ENCODE measurements at regions not wholly inside any gene's neighbourhood (a gene's known extent, or its start where the extent isn't known, plus 50 kb on each side); places are given as distances from the start of the nearest gene placed in this dataset.

DNA sequence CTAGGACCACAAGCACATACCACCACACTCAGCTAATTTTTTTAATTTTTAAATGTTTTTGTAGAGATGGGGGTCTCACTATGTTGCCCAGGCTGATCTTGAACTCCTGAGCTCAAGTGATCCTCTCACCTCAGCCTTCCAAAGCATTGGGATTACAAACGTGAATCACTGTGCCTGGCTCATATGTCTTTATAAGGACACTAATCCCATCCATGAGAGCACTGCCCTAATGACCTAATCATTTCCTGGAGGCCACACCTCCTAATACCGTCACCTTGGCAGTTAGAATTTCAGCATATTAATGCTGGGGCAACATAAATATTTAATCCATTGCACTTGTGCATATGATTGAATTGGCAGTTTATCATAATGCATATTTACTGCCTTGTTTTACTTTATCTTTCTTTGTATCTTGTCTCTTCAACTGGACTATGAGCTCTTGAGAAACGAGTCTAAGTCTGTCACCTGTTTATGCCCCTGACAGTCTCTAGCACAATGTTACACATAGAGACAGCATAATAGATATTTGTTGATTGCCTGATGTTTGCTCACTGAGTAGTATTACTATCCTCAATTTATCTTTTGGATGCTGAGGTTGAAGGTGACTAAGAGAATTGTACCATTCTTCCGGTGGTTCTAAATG is 172.0 kb downstream of the AASDH start:
- Mint-ChIP-seq H3K9me3 (peaks cover 8% of the 10 kb centered on the region), H3K27me3 (ENCODE audit: insufficient read depth) (peaks cover 2% of the 10 kb centered on the region), H3K4me1 (ENCODE audit: low read depth) (no peaks in the 10 kb centered on the region), H3K27ac (no peak overlapping the region), H3K36me3 (ENCODE audit: low read depth) (peaks cover 2% of the 10 kb centered on the region), H3K4me3 (no peak overlapping the region)
- intact Hi-C loops (cut with micrococcal nuclease), result no loop called here
- no peak for DNase-seq (ENCODE audit: low spot score)

DNA sequence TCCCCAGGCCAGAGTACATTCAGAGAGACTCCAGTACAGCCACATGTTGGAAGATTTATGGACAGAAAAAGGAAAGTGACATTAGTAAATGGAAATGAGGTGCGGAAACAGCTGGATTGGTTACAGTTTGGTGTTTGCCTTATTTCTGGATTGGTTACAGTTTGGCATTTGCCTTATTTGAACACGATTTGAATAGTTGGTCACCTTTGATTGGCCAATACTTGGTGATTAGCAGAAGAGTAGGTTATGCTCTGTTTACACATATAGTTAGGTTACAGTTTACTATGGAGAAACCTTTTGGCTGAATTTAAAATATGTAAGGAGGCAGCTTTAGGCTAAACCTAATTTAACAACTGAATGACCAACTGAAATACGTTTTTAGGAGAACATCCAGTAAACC is 173.7 kb downstream of the AASDH start:
- intact Hi-C loops (cut with micrococcal nuclease), result no loop called here
- DNase-seq (ENCODE audit: low spot score), result no peak
- H3K27me3 Mint-ChIP-seq (ENCODE audit: insufficient read depth), result peaks cover 3% of the 10 kb centered on the region
- H3K36me3 Mint-ChIP-seq (ENCODE audit: low read depth), result peaks cover 2% of the 10 kb centered on the region
- H3K9me3 Mint-ChIP-seq, result peaks cover 8% of the 10 kb centered on the region
- H3K27ac Mint-ChIP-seq, result no peak overlapping the region
- H3K4me1 Mint-ChIP-seq (ENCODE audit: low read depth), result no peaks in the 10 kb centered on the region
- H3K4me3 Mint-ChIP-seq, result no peak overlapping the region

- intact Hi-C loops (cut with micrococcal nuclease), result no loop called here
- Mint-ChIP-seq H3K36me3 (ENCODE audit: low read depth) (peaks cover 2% of the 10 kb centered on the region), H3K27me3 (ENCODE audit: insufficient read depth) (peaks cover 2% of the 10 kb centered on the region), H3K9me3 (peaks cover 8% of the 10 kb centered on the region), H3K4me3 (no peak overlapping the region), H3K4me1 (ENCODE audit: low read depth) (no peaks in the 10 kb centered on the region), H3K27ac (no peak overlapping the region)
- DNase-seq (ENCODE audit: low spot score), result no peak
These were observed 174.5 kb downstream of the AASDH start for GRCh38 chr4:56212774-56213173.

GRCh38 chr4:56211202-56211601 is 176.1 kb downstream of the AASDH start:
- no peak overlapping the region for H3K27ac Mint-ChIP-seq
- intact Hi-C loops (cut with micrococcal nuclease), result no loop called here
- peaks cover 2% of the 10 kb centered on the region for H3K36me3 Mint-ChIP-seq (ENCODE audit: low read depth)
- no peak for DNase-seq (ENCODE audit: low spot score)
- H3K27me3 Mint-ChIP-seq (ENCODE audit: insufficient read depth), result peaks cover 2% of the 10 kb centered on the region
- peaks cover 8% of the 10 kb centered on the region for H3K9me3 Mint-ChIP-seq
- no peaks in the 10 kb centered on the region for H3K4me1 Mint-ChIP-seq (ENCODE audit: low read depth)
- H3K4me3 Mint-ChIP-seq, result no peak overlapping the region

- Mint-ChIP-seq H3K4me1 (ENCODE audit: low read depth) (no peaks in the 10 kb centered on the region), H3K36me3 (ENCODE audit: low read depth) (peaks cover 2% of the 10 kb centered on the region), H3K9me3 (peaks cover 8% of the 10 kb centered on the region), H3K27ac (no peak overlapping the region), H3K4me3 (no peak overlapping the region), H3K27me3 (ENCODE audit: insufficient read depth) (peaks cover 4% of the 10 kb centered on the region)
- DNase-seq (ENCODE audit: low spot score), result no peak
- intact Hi-C loops (cut with micrococcal nuclease), result no loop called here
These were observed 176.9 kb downstream of the AASDH start for GRCh38 chr4:56210397-56210796.

DNA sequence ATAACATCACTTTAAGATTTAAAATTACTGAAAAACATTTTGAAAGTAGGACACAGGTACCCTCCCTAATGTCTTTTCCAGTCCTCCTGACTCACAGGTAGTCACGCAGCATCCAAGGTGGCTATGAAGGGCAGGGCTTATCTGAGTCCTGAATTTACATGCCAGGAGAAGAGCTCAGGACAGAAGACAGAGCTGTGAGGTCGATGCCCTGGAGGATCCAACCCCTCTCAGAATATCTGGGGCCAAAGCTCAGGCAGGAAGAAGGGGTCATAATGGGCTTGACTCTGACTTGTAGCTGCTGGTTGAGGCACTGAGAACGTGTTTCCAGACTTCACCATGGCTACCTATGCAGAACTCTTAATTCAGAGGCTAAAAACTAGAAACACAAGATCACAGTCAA is 177.5 kb downstream of the AASDH start:
- no peak overlapping the region for H3K27ac Mint-ChIP-seq
- H3K4me3 Mint-ChIP-seq, result no peak overlapping the region
- intact Hi-C loops (cut with micrococcal nuclease), result no loop called here
- H3K27me3 Mint-ChIP-seq (ENCODE audit: insufficient read depth), result peaks cover 4% of the 10 kb centered on the region
- peaks cover 2% of the 10 kb centered on the region for H3K36me3 Mint-ChIP-seq (ENCODE audit: low read depth)
- peaks cover 8% of the 10 kb centered on the region for H3K9me3 Mint-ChIP-seq
- no peaks in the 10 kb centered on the region for H3K4me1 Mint-ChIP-seq (ENCODE audit: low read depth)
- DNase-seq (ENCODE audit: low spot score), result no peak

- DNase-seq (ENCODE audit: low spot score), result no peak
- Mint-ChIP-seq H3K36me3 (ENCODE audit: low read depth) (peaks cover 2% of the 10 kb centered on the region), H3K27me3 (ENCODE audit: insufficient read depth) (peaks cover 4% of the 10 kb centered on the region), H3K4me1 (ENCODE audit: low read depth) (no peaks in the 10 kb centered on the region), H3K27ac (no peak overlapping the region), H3K9me3 (peaks cover 8% of the 10 kb centered on the region), H3K4me3 (no peak overlapping the region)
- intact Hi-C loops (cut with micrococcal nuclease), result no loop called here
These were observed 179.2 kb downstream of the AASDH start for GRCh38 chr4:56208103-56208502.

DNA sequence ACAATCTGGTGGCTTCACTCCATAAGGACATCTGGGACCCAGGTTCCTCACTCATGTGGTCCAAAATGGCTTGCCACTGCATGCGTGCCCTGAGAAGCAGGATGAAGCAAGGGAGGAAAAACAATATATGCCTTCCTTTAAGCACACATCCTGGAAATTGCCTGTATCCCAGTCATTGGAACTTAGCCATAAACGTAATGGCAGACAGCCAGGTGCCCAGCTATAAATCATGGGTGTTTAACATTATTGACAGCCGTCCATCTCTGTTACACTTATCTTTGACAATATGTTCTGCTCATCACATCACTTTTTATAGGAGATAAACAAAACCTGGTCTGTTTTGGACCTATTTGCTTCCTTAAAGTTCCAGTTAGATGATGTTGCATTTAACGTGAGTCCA is 181.0 kb downstream of the AASDH start:
- intact Hi-C loops (cut with micrococcal nuclease), result no loop called here
- peaks cover under 1% of the 10 kb centered on the region for H3K36me3 Mint-ChIP-seq (ENCODE audit: low read depth)
- H3K4me1 Mint-ChIP-seq (ENCODE audit: low read depth), result no peaks in the 10 kb centered on the region
- no peak overlapping the region for H3K4me3 Mint-ChIP-seq
- peaks cover 2% of the 10 kb centered on the region for H3K9me3 Mint-ChIP-seq
- H3K27me3 Mint-ChIP-seq (ENCODE audit: insufficient read depth), result peaks cover 6% of the 10 kb centered on the region
- DNase-seq (ENCODE audit: low spot score), result no peak
- H3K27ac Mint-ChIP-seq, result no peak overlapping the region

DNA sequence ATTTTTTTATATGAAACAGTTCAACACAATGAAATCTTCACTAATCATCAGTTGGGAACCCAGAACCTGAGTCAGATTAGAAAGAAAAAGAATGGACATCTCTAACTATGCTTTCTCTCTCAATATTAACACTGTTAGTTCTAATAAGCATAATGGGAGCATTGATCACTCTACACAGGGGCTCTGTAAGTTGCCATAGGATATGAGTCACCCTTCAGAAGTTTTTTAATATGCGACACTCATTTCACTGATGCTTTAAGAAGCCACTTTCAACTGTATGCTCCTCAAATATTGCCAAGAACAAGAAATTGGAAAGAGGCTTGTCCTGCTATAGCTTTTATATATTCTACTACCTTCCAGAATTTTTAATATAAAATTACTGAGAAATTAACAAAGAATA is 187.0 kb downstream of the AASDH start:
- intact Hi-C loops (cut with micrococcal nuclease), result no loop called here
- Mint-ChIP-seq H3K27me3 (ENCODE audit: insufficient read depth) (peaks cover 5% of the 10 kb centered on the region), H3K9me3 (no peaks in the 10 kb centered on the region)

DNA sequence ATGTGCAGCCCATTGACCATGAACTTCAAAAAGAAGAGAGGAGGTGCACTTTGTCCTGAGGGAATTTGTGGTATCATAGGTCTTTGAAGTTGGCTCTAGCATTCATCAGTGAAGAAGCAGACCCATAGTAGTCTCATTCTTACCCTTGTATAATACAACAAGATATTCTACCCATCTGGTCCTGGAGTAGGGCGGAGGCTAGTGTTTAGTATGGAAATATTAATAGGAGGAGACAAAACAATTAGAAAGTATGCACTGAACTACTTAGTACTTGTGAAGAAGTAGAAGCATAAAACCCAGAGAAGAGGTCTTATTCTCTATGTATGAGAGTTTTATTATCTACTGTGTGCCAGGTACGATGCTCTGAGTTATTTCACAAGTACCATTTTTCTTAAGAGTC is 189.0 kb downstream of the AASDH start:
- Mint-ChIP-seq H3K27me3 (ENCODE audit: insufficient read depth) (peaks cover 8% of the 10 kb centered on the region), H3K4me1 (ENCODE audit: low read depth) (no peaks in the 10 kb centered on the region), H3K4me3 (no peak overlapping the region), H3K36me3 (ENCODE audit: low read depth) (no peaks in the 10 kb centered on the region), H3K27ac (no peak overlapping the region), H3K9me3 (no peaks in the 10 kb centered on the region)
- intact Hi-C loops (cut with micrococcal nuclease), result no loop called here
- no peak for DNase-seq (ENCODE audit: low spot score)

More for the DNA sequence above, 187.0 kb downstream of the AASDH start:
- Mint-ChIP-seq H3K36me3 (ENCODE audit: low read depth) (no peaks in the 10 kb centered on the region), H3K4me1 (ENCODE audit: low read depth) (no peaks in the 10 kb centered on the region), H3K4me3 (no peak overlapping the region), H3K27ac (no peak overlapping the region)
- DNase-seq (ENCODE audit: low spot score), result no peak

- intact Hi-C loops (cut with micrococcal nuclease), result no loop called here
- Mint-ChIP-seq H3K27ac (no peak overlapping the region), H3K27me3 (ENCODE audit: insufficient read depth) (peaks cover 6% of the 10 kb centered on the region), H3K36me3 (ENCODE audit: low read depth) (no peaks in the 10 kb centered on the region), H3K9me3 (no peaks in the 10 kb centered on the region), H3K4me3 (no peak overlapping the region), H3K4me1 (ENCODE audit: low read depth) (no peaks in the 10 kb centered on the region)
- no peak for DNase-seq (ENCODE audit: low spot score)
These were observed 189.9 kb downstream of the AASDH start for GRCh38 chr4:56197387-56197786.

- Mint-ChIP-seq H3K4me1 (ENCODE audit: low read depth) (no peaks in the 10 kb centered on the region), H3K27me3 (ENCODE audit: insufficient read depth) (peaks cover 6% of the 10 kb centered on the region), H3K4me3 (no peak overlapping the region), H3K9me3 (peaks cover 7% of the 10 kb centered on the region), H3K36me3 (ENCODE audit: low read depth) (no peaks in the 10 kb centered on the region), H3K27ac (no peak overlapping the region)
- intact Hi-C loops (cut with micrococcal nuclease), result no loop called here
- DNase-seq (ENCODE audit: low spot score), result no peak
These were observed 192.3 kb downstream of the AASDH start for GRCh38 chr4:56195025-56195424.

- peaks cover 7% of the 10 kb centered on the region for H3K9me3 Mint-ChIP-seq
- intact Hi-C loops (cut with micrococcal nuclease), result no loop called here
- no peak overlapping the region for H3K4me3 Mint-ChIP-seq
- no peaks in the 10 kb centered on the region for H3K36me3 Mint-ChIP-seq (ENCODE audit: low read depth)
- DNase-seq (ENCODE audit: low spot score), result no peak
- peaks cover under 1% of the 10 kb centered on the region for H3K4me1 Mint-ChIP-seq (ENCODE audit: low read depth)
- no peak overlapping the region for H3K27ac Mint-ChIP-seq
- H3K27me3 Mint-ChIP-seq (ENCODE audit: insufficient read depth), result peaks cover 3% of the 10 kb centered on the region
These were observed 195.8 kb downstream of the AASDH start for GRCh38 chr4:56191534-56191933.

- H3K27me3 Mint-ChIP-seq (ENCODE audit: insufficient read depth), result no peaks in the 10 kb centered on the region
- no peak overlapping the region for H3K27ac Mint-ChIP-seq
- peaks cover 12% of the 10 kb centered on the region for H3K4me1 Mint-ChIP-seq (ENCODE audit: low read depth)
- no peaks in the 10 kb centered on the region for H3K36me3 Mint-ChIP-seq (ENCODE audit: low read depth)
- DNase-seq (ENCODE audit: low spot score), result no peak
- no peak overlapping the region for H3K4me3 Mint-ChIP-seq
- intact Hi-C loops (cut with micrococcal nuclease), result loop anchor here (10.0 kb wide), 1 partner anchor 117 kb away; no protein-coding TSS in a partner anchor
- H3K9me3 Mint-ChIP-seq, result peaks cover 7% of the 10 kb centered on the region
These were observed 199.6 kb downstream of the AASDH start for GRCh38 chr4:56187688-56188087.
